ENCODE measurements at regions not wholly inside any gene's neighbourhood (a gene's known extent, or its start where the extent isn't known, plus 50 kb on each side); places are given as distances from the start of the nearest gene placed in this dataset.

GRCh38 chr7:52877240-52877639 is 158.2 kb upstream of the POM121L12 start:
- no peak for DNase-seq

- no peak for DNase-seq
Observed at GRCh38 chr7:52876402-52876801, 159.0 kb upstream of the POM121L12 start.

GRCh38 chr7:52863652-52864051 is 171.8 kb upstream of the POM121L12 start:
- DNase-seq, result no peak

GRCh38 chr7:52862321-52862720 is 173.1 kb upstream of the POM121L12 start:
- DNase-seq, result no peak

GRCh38 chr7:52857367-52857766 is 178.1 kb upstream of the POM121L12 start:
- no peak for DNase-seq

GRCh38 chr7:52854681-52855080 is 180.8 kb upstream of the POM121L12 start:
- no peak for DNase-seq

GRCh38 chr7:52851547-52851946 is 183.9 kb upstream of the POM121L12 start:
- no peak for DNase-seq

GRCh38 chr7:52843436-52843835 is 192.0 kb upstream of the POM121L12 start:
- no peak for DNase-seq

- DNase-seq, result no peak
Observed at GRCh38 chr7:52842202-52842900, 193.1 kb upstream of the POM121L12 start.

GRCh38 chr7:52838981-52839411 is 196.4 kb upstream of the POM121L12 start:
- no peak for DNase-seq

GRCh38 chr7:52831321-52831720 is 204.1 kb upstream of the POM121L12 start:
- no peak for DNase-seq

- DNase-seq, result no peak
Observed at GRCh38 chr7:52830801-52831200, 204.6 kb upstream of the POM121L12 start.

GRCh38 chr7:52826515-52827265 is 208.7 kb upstream of the POM121L12 start:
- DNase-seq, result no peak

GRCh38 chr7:52825611-52826010 is 209.8 kb upstream of the POM121L12 start:
- no peak for DNase-seq

GRCh38 chr7:52811537-52811936 is 223.9 kb upstream of the POM121L12 start:
- DNase-seq, result no peak

- DNase-seq, result no peak
Observed at GRCh38 chr7:52799817-52800216, 235.6 kb upstream of the POM121L12 start.

- no peak for DNase-seq
Observed at GRCh38 chr7:52797801-52798200, 237.6 kb upstream of the POM121L12 start.

- no peak for DNase-seq
Observed at GRCh38 chr7:52794621-52795020, 240.8 kb upstream of the POM121L12 start.

- no peak for DNase-seq
Observed at GRCh38 chr7:52791176-52791700, 244.2 kb upstream of the POM121L12 start.

GRCh38 chr7:52786174-52786573 is 249.3 kb upstream of the POM121L12 start:
- DNase-seq, result no peak

- no peak for DNase-seq
Observed at GRCh38 chr7:52782348-52782747, 253.1 kb upstream of the POM121L12 start.

- no peak for DNase-seq
Observed at GRCh38 chr7:52781250-52781649, 254.2 kb upstream of the POM121L12 start.

GRCh38 chr7:52779004-52779403 is 256.4 kb upstream of the POM121L12 start:
- DNase-seq, result no peak
